Left lobe of liver (tissue), 2 donors: ENCODE measurements at regions not wholly inside any gene's neighbourhood (a gene's known extent, or its start where the extent isn't known, plus 50 kb on each side); places are given as distances from the start of the nearest gene placed in this dataset.

Experiments used
- ATAC-seq: fragments of 200-7000 bp; cut with Tn5 transposase; one replicate; pipeline ENCODE4 v1.9.1; 2020; ENCODE audit warnings: mild to moderate bottlenecking, moderate library complexity
- DNase-seq: peaks from one replicate; pipeline ENCODE4 v3.0.0-alpha.2; 2020; ENCODE audit warnings: low spot score
- donor health status: DM: no; HTN: no; CAD: no; lungs with moderate emphysema.
- donor health status: DM: no; HTN: yes; CAD: no.

GRCh38 chr11:91773090-91773489 lies 451.5 kb upstream of the FAT3 start:
- DNase-seq, result no peak
- ATAC-seq, result no peak

DNA sequence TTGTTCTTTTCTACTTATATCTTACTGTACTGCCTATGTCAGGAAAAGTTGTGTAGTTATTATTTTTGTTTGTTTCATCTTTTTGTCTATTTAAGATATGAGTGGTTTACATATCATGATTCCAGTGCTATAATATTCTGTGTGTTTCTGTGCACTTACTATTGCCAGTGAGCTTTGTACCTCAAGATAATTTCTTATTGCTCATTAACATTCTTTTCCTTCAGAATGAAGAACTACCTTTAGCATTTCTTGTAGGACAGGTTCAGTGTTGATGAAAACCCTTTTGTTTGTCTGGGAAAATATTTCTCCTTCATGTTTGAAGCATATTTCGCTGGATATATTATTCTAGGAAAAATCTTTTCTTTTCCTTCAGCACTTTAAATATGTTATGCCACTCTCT lies 452.7 kb upstream of the FAT3 start:
- ATAC-seq (no peak), DNase-seq (no peak)

DNA sequence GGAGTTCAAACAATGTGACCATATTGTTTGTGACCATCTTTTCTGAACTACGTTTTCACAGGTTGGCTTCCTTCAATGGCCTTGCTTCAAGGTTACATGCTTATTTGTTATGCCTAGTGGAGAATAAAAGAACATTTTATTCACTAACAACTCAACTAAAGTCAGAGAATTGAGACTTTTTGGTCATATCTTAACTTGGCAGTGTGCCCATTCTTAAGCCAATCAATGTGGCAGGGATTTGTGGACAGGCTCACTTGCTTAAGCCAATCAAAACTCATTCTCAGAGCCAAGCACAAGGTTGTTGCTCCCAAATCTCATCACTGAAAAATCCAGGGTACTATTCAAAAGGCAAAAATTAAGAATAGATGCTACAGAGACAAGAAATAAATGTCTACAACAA lies 455.8 kb upstream of the FAT3 start:
- DNase-seq, result no peak
- ATAC-seq, result no peak

DNA sequence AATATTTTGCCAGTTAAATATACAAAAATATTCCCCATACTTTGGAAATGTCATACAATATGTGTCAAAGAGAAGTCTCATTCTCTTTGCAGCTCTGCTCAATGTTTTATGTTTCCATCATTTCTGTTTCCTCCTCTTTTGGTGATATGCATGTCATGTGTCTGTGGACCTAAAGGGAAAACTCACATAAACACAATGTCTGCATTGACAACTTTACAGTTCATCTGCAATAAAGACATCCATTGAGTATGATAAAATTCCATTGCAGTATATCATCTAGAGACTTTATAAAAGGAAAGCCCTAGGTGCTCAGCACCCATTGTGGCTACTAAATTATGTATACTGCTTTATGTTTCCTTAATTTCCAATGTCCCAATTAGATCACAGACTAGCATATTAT lies 461.3 kb upstream of the FAT3 start:
- no peak for DNase-seq
- ATAC-seq, result no peak

DNA sequence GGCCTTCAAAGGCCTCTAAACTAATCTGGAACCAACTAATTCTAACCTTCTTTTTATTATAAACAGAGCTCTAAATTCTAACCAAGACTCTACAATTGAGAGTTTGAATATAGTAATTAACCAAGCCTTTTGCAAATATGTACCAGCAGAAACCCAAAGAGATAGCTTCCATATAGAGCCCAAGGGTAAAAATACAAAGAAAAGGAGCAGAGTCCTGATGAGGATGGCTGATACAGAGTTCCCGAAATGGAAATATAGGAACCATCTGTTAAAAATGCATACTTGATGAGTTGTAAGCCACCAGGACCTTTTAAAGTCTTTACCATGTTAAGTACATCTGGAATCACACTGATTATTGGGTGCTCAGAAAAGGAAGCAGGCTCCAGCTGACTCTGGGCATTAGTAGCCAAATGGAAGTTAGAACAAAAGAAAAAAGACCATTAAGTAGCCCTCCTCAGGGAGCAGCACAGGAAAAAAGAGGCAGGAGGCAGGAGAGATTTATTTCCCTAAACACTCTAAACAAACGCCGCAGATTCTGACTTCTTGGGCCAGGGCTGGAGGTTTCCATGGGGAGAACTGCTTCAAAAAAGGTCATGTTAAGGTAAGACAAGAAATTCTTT lies 463.1 kb upstream of the FAT3 start:
- ATAC-seq (no peak), DNase-seq (no peak)

DNA sequence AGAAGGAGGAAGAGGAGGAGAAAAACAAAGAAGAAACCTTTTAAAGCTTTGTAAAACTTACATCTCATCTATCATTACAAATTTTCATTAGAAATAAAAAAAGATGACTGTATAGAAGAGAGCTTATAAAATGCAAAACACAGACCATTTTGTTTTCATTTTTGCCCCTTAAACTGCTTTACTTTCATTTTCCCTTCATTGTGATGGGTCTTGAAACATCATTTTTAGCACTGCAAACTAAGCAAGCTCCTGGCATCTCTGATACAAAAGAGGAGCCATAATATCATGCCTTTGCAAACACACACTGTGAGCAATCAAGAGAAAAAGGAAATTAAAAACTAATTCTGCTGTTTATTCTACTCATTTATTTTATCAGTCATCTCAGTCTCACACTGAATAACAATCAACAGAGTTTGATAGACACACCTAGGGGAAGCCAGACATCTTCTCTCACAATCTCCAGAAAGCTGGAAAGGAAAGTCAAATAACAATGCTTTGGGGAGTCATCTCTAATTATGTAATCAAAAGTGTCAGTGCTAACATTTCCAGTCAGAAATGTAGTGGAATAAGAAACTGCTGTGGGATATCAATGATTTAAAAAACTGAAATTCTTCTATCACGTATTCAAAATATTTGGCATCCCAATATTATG lies 467.7 kb upstream of the FAT3 start:
- DNase-seq, result no peak
- ATAC-seq, result no peak

DNA sequence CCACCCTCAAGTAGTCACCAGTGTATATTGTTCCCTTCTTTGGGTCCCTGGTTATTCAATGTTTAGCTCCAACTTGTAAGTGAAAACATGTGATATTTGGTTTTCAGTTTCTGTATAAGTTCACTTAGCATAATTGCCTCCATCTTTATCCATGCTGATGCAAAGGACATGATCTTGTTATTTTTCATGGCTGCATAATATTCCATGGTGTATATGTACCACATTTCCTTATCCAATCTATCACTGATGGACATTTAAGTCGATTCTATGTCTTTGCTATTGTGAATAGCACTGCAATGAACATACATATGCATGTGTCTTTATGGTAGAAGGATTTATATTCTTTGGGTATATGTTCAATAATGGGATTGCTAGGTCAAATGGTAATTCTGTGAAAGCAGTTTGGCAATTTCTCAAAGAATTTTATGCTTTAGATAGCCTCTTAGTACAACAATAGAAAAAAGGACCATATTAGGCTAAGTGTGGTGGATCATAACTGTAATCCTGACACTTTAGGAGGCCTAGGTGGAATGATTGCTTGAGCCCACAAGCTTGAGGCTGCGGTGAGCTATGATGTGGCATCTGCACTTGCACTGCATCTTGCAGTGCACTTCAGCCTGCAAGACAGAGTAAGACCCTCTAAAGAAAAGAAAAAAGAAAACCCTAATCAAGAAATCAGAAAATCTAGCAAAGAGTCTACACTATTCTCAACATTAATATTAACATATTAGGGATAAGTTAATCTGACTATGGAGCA lies 468.5 kb upstream of the FAT3 start:
- DNase-seq, result no peak
- no peak for ATAC-seq

- DNase-seq (no peak), ATAC-seq (no peak)
Measured at GRCh38 chr11:91755526-91755925, 469.1 kb upstream of the FAT3 start.

- DNase-seq (no peak), ATAC-seq (no peak)
Measured at GRCh38 chr11:91749251-91749650, 475.4 kb upstream of the FAT3 start.

DNA sequence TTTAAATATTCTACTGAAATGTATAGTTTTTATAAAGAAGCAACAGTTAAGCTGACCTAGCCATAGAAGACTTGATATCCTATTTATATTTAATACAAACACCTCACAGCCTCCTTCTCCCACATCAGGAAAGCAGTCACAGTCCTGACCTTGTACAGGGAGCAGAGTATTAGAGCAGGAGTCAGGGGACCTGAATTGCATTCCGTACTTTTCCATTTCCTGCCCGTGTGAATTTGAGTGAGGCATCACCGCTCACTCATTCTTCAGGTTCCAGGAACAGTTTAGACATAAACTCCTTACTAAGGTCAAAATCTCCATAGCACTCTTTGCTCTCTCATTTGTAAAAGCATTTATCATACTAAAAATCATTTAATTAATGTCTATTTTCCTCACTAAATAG lies 482.5 kb upstream of the FAT3 start:
- DNase-seq, result no peak
- ATAC-seq, result no peak

- DNase-seq (no peak), ATAC-seq (no peak)
Measured at GRCh38 chr11:91731051-91731450, 493.6 kb upstream of the FAT3 start.

DNA sequence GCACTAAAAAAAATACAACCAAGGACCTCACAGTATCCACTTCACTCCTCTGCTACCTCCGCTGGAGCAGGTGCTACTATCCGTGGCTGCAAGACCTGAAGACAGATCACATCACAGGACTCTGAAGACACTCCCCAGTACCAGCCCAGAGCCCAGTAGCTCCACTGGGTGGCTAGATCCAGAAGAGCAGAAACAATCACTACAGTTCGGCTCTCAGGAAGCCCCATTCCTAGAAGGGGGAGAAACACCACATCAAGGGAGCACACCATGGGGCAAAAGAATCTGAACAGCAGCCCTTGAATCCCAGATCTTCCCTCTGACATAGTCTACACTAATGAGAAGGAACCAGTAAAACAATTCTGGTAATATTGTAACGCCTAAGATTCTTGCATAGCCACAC lies 494.0 kb upstream of the FAT3 start:
- no peak for DNase-seq
- no peak for ATAC-seq

DNA sequence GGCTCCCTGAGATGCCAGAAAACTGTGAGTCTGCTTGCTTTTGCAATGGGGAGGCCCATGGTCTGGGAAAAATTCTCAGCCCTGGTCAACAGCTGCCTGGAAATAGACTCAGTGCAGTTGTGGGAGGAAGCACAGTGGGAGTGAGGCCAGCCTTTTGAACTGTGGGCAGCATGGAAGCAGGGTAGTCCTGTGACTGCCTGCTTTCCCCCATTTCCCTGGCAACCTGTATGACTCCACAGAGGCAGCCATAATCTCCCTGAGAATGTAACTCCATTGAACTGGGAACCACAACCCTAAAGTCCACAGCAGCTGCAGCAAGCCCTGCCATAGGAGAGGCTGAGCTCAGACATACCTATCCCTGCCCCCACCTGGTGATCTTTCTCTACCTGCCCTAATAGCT lies 494.6 kb upstream of the FAT3 start:
- ATAC-seq (no peak), DNase-seq (no peak)

DNA sequence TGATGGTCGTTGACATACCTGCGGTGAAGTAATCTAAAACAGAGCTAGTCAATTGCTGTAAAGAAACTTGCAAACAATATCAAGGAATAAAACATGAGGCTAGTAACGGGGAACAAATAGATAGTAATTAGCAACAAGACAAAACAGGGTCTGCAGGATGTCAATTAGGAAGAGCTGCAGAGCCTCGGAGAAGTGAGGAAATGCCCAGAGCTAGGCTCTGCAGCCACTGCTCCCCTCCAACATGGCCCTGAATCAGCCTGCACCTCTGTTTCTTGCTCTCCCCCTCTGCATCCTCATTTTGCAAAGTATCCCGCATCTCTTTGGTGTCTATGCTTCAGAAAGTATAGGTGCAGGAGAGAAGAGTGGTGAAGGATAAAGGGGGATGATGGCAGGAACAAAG lies 507.4 kb upstream of the FAT3 start:
- DNase-seq (no peak), ATAC-seq (no peak)

- no peak for DNase-seq
Measured at GRCh38 chr11:91707652-91708482, 516.8 kb upstream of the FAT3 start.

GRCh38 chr11:91703042-91703441 lies 521.6 kb upstream of the FAT3 start:
- ATAC-seq (no peak), DNase-seq (no peak)

More at GRCh38 chr11:91707652-91708482, 516.8 kb upstream of the FAT3 start:
- ATAC-seq, result no peak

GRCh38 chr11:91700854-91701253 lies 523.8 kb upstream of the FAT3 start:
- ATAC-seq (no peak), DNase-seq (no peak)

GRCh38 chr11:91698845-91699244 lies 525.8 kb upstream of the FAT3 start:
- no peak for DNase-seq
- ATAC-seq, result no peak

- no peak for ATAC-seq
- no peak for DNase-seq
Measured at GRCh38 chr11:91694331-91694730, 530.3 kb upstream of the FAT3 start.

DNA sequence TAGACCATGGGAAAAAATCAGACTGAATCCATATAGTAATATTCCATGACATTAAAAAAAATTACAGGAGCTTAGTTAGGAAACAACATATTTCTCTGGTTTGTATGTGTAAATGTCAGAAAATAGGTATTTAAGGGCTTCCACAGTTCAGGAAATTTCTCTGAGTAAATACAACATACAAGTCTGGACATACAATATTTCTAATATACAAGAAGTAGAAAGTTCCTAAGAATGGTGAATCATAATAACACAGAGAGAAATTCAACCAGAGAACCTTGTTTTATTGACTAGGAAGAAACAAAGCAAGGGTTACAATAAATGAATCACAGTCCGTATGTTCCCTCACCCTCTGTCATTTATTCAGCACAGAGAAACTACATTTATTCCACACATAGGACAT lies 532.7 kb upstream of the FAT3 start:
- no peak for DNase-seq
- no peak for ATAC-seq

DNA sequence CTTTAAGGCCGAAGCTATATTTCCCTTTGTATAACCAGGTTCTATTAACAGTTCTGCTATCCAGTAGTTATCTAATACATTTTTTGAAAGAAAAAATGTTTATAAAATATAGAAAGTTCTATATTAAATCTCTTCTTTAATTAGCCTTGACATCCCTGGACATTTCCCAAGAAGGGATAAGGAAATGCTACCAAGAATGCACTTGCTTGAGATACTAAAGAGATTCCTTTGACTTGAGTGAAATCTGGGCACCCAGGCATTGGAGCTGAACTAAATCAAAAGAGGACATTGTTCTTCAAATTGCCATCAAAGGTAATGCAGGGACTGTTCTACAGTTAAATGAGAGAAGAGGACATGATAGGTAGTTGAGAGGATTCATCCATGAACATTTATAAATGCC lies 535.9 kb upstream of the FAT3 start:
- no peak for DNase-seq
- ATAC-seq, result no peak

DNA sequence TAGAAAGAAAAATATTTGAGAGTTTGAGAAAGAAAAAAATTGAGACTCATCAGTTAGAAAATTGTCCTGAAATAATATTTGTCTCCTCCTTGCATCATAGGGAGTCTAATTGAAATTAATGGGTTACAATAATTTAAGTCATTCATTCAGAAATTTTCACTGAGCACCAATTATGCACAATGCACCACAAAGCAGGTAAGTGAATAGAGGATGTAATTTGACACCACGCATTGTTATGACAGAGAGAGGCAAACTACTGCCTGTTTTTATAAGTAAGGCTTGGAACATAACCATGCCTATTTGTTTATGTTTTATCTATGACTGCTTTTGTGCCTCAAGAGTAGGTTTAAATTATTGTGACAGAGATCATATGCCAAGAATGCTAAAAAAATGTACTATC lies 537.9 kb upstream of the FAT3 start:
- ATAC-seq (no peak), DNase-seq (no peak)
